HepG2 (cell line): ENCODE measurements at regions not wholly inside any gene's neighbourhood (a gene's known extent, or its start where the extent isn't known, plus 50 kb on each side); places are given as distances from the start of the nearest gene placed in this dataset.

Experiments used
- ATAC-seq: fragments of 200-7000 bp; cut with Tn5 transposase; 3 replicates; pipeline ENCODE4 v1.9.1; 2020; ENCODE audit warnings: mild to moderate bottlenecking, moderate library complexity
- BruUV-seq: library from RNA; stranded (reverse); fragments of 400-500 nt; replicated peaks from 2 replicates; lab custom pipeline; 2021; lab: Mats Ljungman, UMichigan
- CTCF ChIA-PET: fragments of 300-600 bp; formaldehyde crosslinking; extraction: SDS; loops from one replicate; lab custom pipeline; 2021; ENCODE audit warnings: low total read pairs, inconsistent platforms, low intra/inter-chr PET ratio; lab: Yijun Ruan, JAX
- POLR2A ChIA-PET: fragments of 350-600 bp; sonication (Branson Sonifier 250); formaldehyde crosslinking; loops from one replicate; lab custom pipeline; 2020; ENCODE audit warnings: antibody characterized with exemption, inconsistent platforms; lab: Yijun Ruan, JAX
- DNase-seq: peaks from one replicate; pipeline ENCODE4 v3.0.0-alpha.2; 2015; ENCODE audit warnings: low spot score
- FAIRE-seq: peaks from 3 replicates; lab custom pipeline; 2011; peaks lifted over from hg19 to GRCh38; lab: Jason Lieb, UNC
- H2AFZ ChIP-seq: one replicate; pipeline ENCODE4 v1.6.1; 2011; ENCODE audit warnings: low read length, inconsistent platforms
- H3K27ac ChIP-seq: fragments of 300-600 bp; 3 replicates; pipeline ENCODE4 v1.8.0; 2011; ENCODE audit warnings: mixed run types, mild to moderate bottlenecking, mixed read lengths, low read length, inconsistent platforms; ENCODE audit not compliant: insufficient read depth; ENCODE audit errors: extremely low read length
- H3K27me3 ChIP-seq, 2 experiments: fragments of 200-600 bp in 1 of 2; 2 replicates in 1 of 2; 3 replicates in 1 of 2; pipeline versions ENCODE4 v1.6.0 to v1.8.0; 2011; ENCODE audit warnings: low read length in 2 of 2, mild to moderate bottlenecking in 2 of 2, moderate library complexity in 2 of 2, inconsistent platforms in 1 of 2; ENCODE audit not compliant: insufficient read depth in 2 of 2, control insufficient read depth in 1 of 2
- H3K36me3 ChIP-seq, 2 experiments: fragments of 200-600 bp in 1 of 2; replicated peaks in 1 of 2; 2 replicates in 1 of 2; 3 replicates in 1 of 2; pipeline versions ENCODE4 v1.5.1 to v1.8.0; 2011; ENCODE audit warnings: low read length in 2 of 2, inconsistent platforms in 1 of 2; ENCODE audit not compliant: insufficient read depth in 2 of 2, control insufficient read depth in 1 of 2
- H3K4me1 ChIP-seq: 2 replicates; pipeline ENCODE4 v1.5.1; 2012; ENCODE audit warnings: low read length, inconsistent platforms; ENCODE audit not compliant: insufficient read depth
- H3K4me2 ChIP-seq: 2 replicates; pipeline ENCODE4 v1.6.0; 2011; ENCODE audit warnings: low read depth, low read length, inconsistent platforms
- H3K4me3 ChIP-seq, 3 experiments: fragments of 200-600 bp in 1 of 3; sonication (generic), shearing (Covaris generic) in 1 of 3; replicated peaks in 1 of 3; 2 replicates each; pipeline ENCODE4 v1.5.1; 2011 to 2016; ENCODE audit warnings: low read length in 3 of 3, inconsistent platforms in 2 of 3, low read depth in 2 of 3, mild to moderate bottlenecking in 2 of 3, control low read depth in 1 of 3, mixed read lengths in 1 of 3; ENCODE audit not compliant: insufficient read depth in 1 of 3
- H3K79me2 ChIP-seq: one replicate; pipeline ENCODE4 v1.6.1; 2011; ENCODE audit warnings: low read length, inconsistent platforms; ENCODE audit not compliant: insufficient read depth
- H3K9ac ChIP-seq: 2 replicates; pipeline ENCODE4 v1.6.0; 2011; ENCODE audit warnings: mild to moderate bottlenecking, low read depth, low read length, inconsistent platforms; ENCODE audit not compliant: insufficient read depth
- H3K9me3 ChIP-seq: 2 replicates; pipeline ENCODE4 v1.5.1; 2012; ENCODE audit warnings: mild to moderate bottlenecking, low read length
- H4K20me1 ChIP-seq: 2 replicates; pipeline ENCODE4 v1.6.0; 2011; ENCODE audit warnings: inconsistent platforms, mild to moderate bottlenecking, low read length, moderate library complexity; ENCODE audit not compliant: insufficient read depth
- SRSF9 ChIP-seq: fragments of 200-400 bp; formaldehyde crosslinking; IDR thresholded peaks from 2 replicates; pipeline ENCODE4 v1.6.1; 2018; ENCODE audit warnings: borderline replicate concordance, mild to moderate bottlenecking, low read depth, low read length; ENCODE audit not compliant: insufficient read depth, poor library complexity, severe bottlenecking
- ZBTB4 ChIP-seq: sonication (generic); formaldehyde crosslinking; IDR thresholded peaks from 2 replicates; pipeline ENCODE4 v1.4.0; 2020; ENCODE audit warnings: missing genetic modification reagents, mild to moderate bottlenecking, borderline replicate concordance
- ZNF430 ChIP-seq: sonication (generic); formaldehyde crosslinking; IDR thresholded peaks from 2 replicates; pipeline ENCODE4 v1.9.0; 2021; ENCODE audit warnings: mild to moderate bottlenecking, missing genetic modification reagents
- WGBS: methylation state at CpG from one replicate; pipeline ENCODE4 v1.1.6; 2017; ENCODE audit warnings: low lambda C conversion rate; 5-methylcytosine and 5-hydroxymethylcytosine counted together
- in situ Hi-C: cut with HindIII; loops from 2 replicates; pipeline ENCODE4 v1.10.0; 2017; ENCODE audit warnings: low pct_unique_long_range_greater_than_20kb; ENCODE audit not compliant: extremely low pct_ligation_motif_present
- intact Hi-C: fragments of 100-400 bp; cut with micrococcal nuclease; formaldehyde crosslinking; loops from one replicate; pipeline ENCODE4 v1.10.0; 2022; ENCODE audit not compliant: unreplicated experiment

GRCh38 chr12:127077262-127078045 lies 1189.5 kb upstream of the TMEM132C start:
- Histone ChIP-seq H3K9me3 (peaks cover 11% of the 10 kb centered on the region; the same call in 1 of the 2 replicates), H3K27ac (no peak overlapping the region), H3K4me3 (no peak overlapping the region), H3K9ac (no peak overlapping the region), H3K4me2 (no peak overlapping the region), H4K20me1 (no peaks in the 10 kb centered on the region), H3K36me3 (no peaks in the 10 kb centered on the region), H3K27me3 (no peaks in the 10 kb centered on the region), H3K4me1 (no peaks in the 10 kb centered on the region), H2AFZ (no peak overlapping the region), H3K79me2 (no peaks in the 10 kb centered on the region)
- ChIA-PET CTCF (no interaction called here), POLR2A (no interaction called here)
- WGBS: 2% methylated on average over 5 of the region's 5 CpGs
- no peak for ATAC-seq
- intact Hi-C loops (no loop called here), in situ Hi-C loops (no loop called here)
- DNase-seq: no peak
- FAIRE-seq: no peak
- no TSS peak for BruUV-seq
- no peak for TF ChIP-seq ZBTB4
- TF ChIP-seq SRSF9: no peak
- no peak for TF ChIP-seq ZNF430 (CRISPR knock-in tag)
